ENCODE measurements at regions not wholly inside any gene's neighbourhood (a gene's known extent, or its start where the extent isn't known, plus 50 kb on each side); places are given as distances from the start of the nearest gene placed in this dataset.

GRCh38 chr6:2384528-2384927 is 139.1 kb upstream of the GMDS start:
- H3K36me3 ChIP-seq = no peaks in the 10 kb centered on the region
- H3K27me3 ChIP-seq = no peaks in the 10 kb centered on the region
- TF ChIP-seq CTCF (IDR thresholded peaks at IDR 0.05) (no peak), POLR2A (IDR thresholded peaks at IDR 0.05) (no peak)
- H3K4me3 ChIP-seq = no peak overlapping the region
- no peak for DNase-seq
- H3K4me1 ChIP-seq = no peaks in the 10 kb centered on the region
- H3K27ac ChIP-seq = no peak overlapping the region
- intact Hi-C loops (cut with DNase I) = no loop called here
- no peak for ATAC-seq
- H3K9me3 ChIP-seq = peaks cover 0 to 8% (median 0%) of the 10 kb centered on the region in 12 donors
- 95 to 96% (median 95%) methylated on average over 3 of the region's 3 CpGs for WGBS, 4 donors

- peak overlapping the region in 1 of 12 donors; percentile 8 for H3K27ac ChIP-seq
- 65 to 68% (median 67%) methylated on average over 18 of the region's 18 CpGs for WGBS, 4 donors
- ATAC-seq = peak; percentile 79 to 93 (median 83)
These were observed 136.7 kb upstream of the GMDS start for GRCh38 chr6:2381872-2382661.

GRCh38 chr6:2378891-2379652 is 133.7 kb upstream of the GMDS start:
- intact Hi-C loops (cut with DNase I) = no loop called here
- 71 to 75% (median 71%) methylated on average over 9 of the region's 9 CpGs for WGBS, 4 donors
- TF ChIP-seq POLR2A (IDR thresholded peaks at IDR 0.05) (no peak), CTCF (IDR thresholded peaks at IDR 0.05) (no peak)
- Histone ChIP-seq H3K9me3 (no peaks in the 10 kb centered on the region), H3K4me1 (no peaks in the 10 kb centered on the region), H3K27me3 (no peaks in the 10 kb centered on the region), H3K4me3 (no peak overlapping the region), H3K36me3 (no peaks in the 10 kb centered on the region), H3K27ac (no peak overlapping the region)
- DNase-seq = no peak
- ATAC-seq = no peak

More at GRCh38 chr6:2381872-2382661, 136.7 kb upstream of the GMDS start:
- Histone ChIP-seq H3K27me3 (no peaks in the 10 kb centered on the region), H3K4me1 (no peaks in the 10 kb centered on the region), H3K4me3 (no peak overlapping the region), H3K9me3 (peaks cover 0 to 4% (median 0%) of the 10 kb centered on the region in 12 donors), H3K36me3 (no peaks in the 10 kb centered on the region)
- DNase-seq = peak in 1 of 5 donors; percentile 39
- intact Hi-C loops (cut with DNase I) = no loop called here
- no peak for TF ChIP-seq CTCF (IDR thresholded peaks at IDR 0.05)

GRCh38 chr6:2378046-2378657 is 132.7 kb upstream of the GMDS start:
- no peak for ATAC-seq
- no peak for TF ChIP-seq CTCF (IDR thresholded peaks at IDR 0.05)
- TF ChIP-seq POLR2A (IDR thresholded peaks at IDR 0.05) = no peak
- intact Hi-C loops (cut with DNase I) = no loop called here

More at GRCh38 chr6:2378046-2378657, 132.7 kb upstream of the GMDS start:
- no peak for DNase-seq
- H3K27ac ChIP-seq = no peak overlapping the region
- no peak overlapping the region for H3K4me3 ChIP-seq
- H3K9me3 ChIP-seq = no peaks in the 10 kb centered on the region
- no peaks in the 10 kb centered on the region for H3K4me1 ChIP-seq
- H3K27me3 ChIP-seq = no peaks in the 10 kb centered on the region
- H3K36me3 ChIP-seq = no peaks in the 10 kb centered on the region
- WGBS, 4 donors = 69 to 74% (median 73%) methylated on average over 2 of the region's 2 CpGs
